GM23338 (cell line): ENCODE measurements at regions not wholly inside any gene's neighbourhood (a gene's known extent, or its start where the extent isn't known, plus 50 kb on each side); places are given as distances from the start of the nearest gene placed in this dataset.

Experiments used
- ATAC-seq: fragments of 200-7000 bp; cut with Tn5 transposase; 3 replicates; pipeline ENCODE4 v1.9.1; 2020
- DNase-seq: peaks from one replicate; pipeline ENCODE4 v3.0.0-alpha.2; 2015; ENCODE audit warnings: low spot score
- H2AFZ ChIP-seq: fragments of 200-600 bp; sonication (generic); 2 replicates; pipeline ENCODE4 v1.8.0; 2016; ENCODE audit warnings: antibody characterized with exemption, mild to moderate bottlenecking, moderate library complexity
- H3F3A ChIP-seq: fragments of 200-600 bp; sonication (generic); replicated peaks from 2 replicates; pipeline ENCODE4 v1.8.0; 2017; ENCODE audit warnings: antibody characterized with exemption, mixed run types, low read depth
- H3K27ac ChIP-seq: fragments of 200-600 bp; sonication (generic); 2 replicates; pipeline ENCODE4 v1.6.1; 2016; ENCODE audit warnings: low read depth
- H3K27me3 ChIP-seq: fragments of 200-600 bp; sonication (generic); 2 replicates; pipeline ENCODE4 v1.8.0; 2016; ENCODE audit warnings: mild to moderate bottlenecking, mixed run types, moderate library complexity; ENCODE audit not compliant: insufficient read depth
- H3K36me3 ChIP-seq: fragments of 200-600 bp; sonication (generic); 2 replicates; pipeline ENCODE4 v1.8.0; 2016; ENCODE audit warnings: mild to moderate bottlenecking; ENCODE audit not compliant: insufficient read depth
- H3K4me1 ChIP-seq: fragments of 200-600 bp; sonication (generic); 2 replicates; pipeline ENCODE4 v1.8.0; 2016; ENCODE audit warnings: mild to moderate bottlenecking, moderate library complexity; ENCODE audit not compliant: insufficient read depth
- H3K4me2 ChIP-seq: fragments of 200-600 bp; sonication (generic); 2 replicates; pipeline ENCODE4 v1.7.1; 2017; ENCODE audit warnings: mixed run types
- H3K4me3 ChIP-seq: fragments of 200-600 bp; sonication (generic); 2 replicates; pipeline ENCODE4 v1.6.1; 2016; ENCODE audit warnings: mixed run types
- H3K79me2 ChIP-seq: fragments of 200-600 bp; sonication (generic); replicated peaks from 2 replicates; pipeline ENCODE4 v1.8.0; 2017; ENCODE audit warnings: mild to moderate bottlenecking; ENCODE audit not compliant: insufficient read depth
- H3K9me2 ChIP-seq: fragments of 200-600 bp; sonication (generic); 2 replicates; pipeline ENCODE4 v1.8.0; 2017; ENCODE audit not compliant: insufficient read depth
- H4K20me1 ChIP-seq: fragments of 200-600 bp; sonication (generic); replicated peaks from 2 replicates; pipeline ENCODE4 v1.8.0; 2017; ENCODE audit warnings: mild to moderate bottlenecking; ENCODE audit not compliant: insufficient read depth
- H3K27ac Mint-ChIP-seq: 2 replicates; pipeline ENCODE4 v1.8.0; 2020; ENCODE audit warnings: inconsistent platforms, mild to moderate bottlenecking, moderate library complexity, mixed read lengths
- H3K27me3 Mint-ChIP-seq: 3 replicates; pipeline ENCODE4 v1.8.0; 2022; ENCODE audit warnings: low read depth, mild to moderate bottlenecking, moderate library complexity, mixed read lengths, inconsistent platforms; ENCODE audit not compliant: insufficient read depth, poor library complexity
- H3K36me3 Mint-ChIP-seq: 3 replicates; pipeline ENCODE4 v1.8.0; 2021; ENCODE audit warnings: low read depth, mild to moderate bottlenecking, inconsistent platforms, moderate library complexity, mixed read lengths
- H3K4me1 Mint-ChIP-seq: 3 replicates; pipeline ENCODE4 v1.8.0; 2020; ENCODE audit warnings: mild to moderate bottlenecking, inconsistent platforms, mixed read lengths
- H3K4me3 Mint-ChIP-seq: 3 replicates; pipeline ENCODE4 v1.8.0; 2021; ENCODE audit warnings: moderate library complexity, mild to moderate bottlenecking, inconsistent platforms, mixed read lengths
- H3K9me3 Mint-ChIP-seq: 3 replicates; pipeline ENCODE4 v1.8.0; 2020; ENCODE audit warnings: moderate library complexity, mild to moderate bottlenecking, inconsistent platforms, mixed read lengths
- CREB1 ChIP-seq: fragments of 250-450 bp; sonication (Bioruptor Pico); IDR thresholded peaks from 2 replicates; pipeline ENCODE4 v1.5.0; 2020; ENCODE audit warnings: low read depth, mild to moderate bottlenecking, moderate library complexity
- EZH2 ChIP-seq: fragments of 200-600 bp; sonication (generic); IDR thresholded peaks from one replicate; pipeline ENCODE4 v1.8.0; 2017; ENCODE audit warnings: antibody characterized with exemption, mild to moderate bottlenecking, low read depth; ENCODE audit not compliant: unreplicated experiment
- EZH2phosphoT487 ChIP-seq: fragments of 200-600 bp; sonication (generic); IDR thresholded peaks from one replicate; pipeline ENCODE4 v1.8.1; 2018; ENCODE audit warnings: antibody characterized with exemption; ENCODE audit not compliant: unreplicated experiment
- JUNB ChIP-seq: IDR thresholded peaks from one replicate; pipeline ENCODE4 v1.6.1; 2016; ENCODE audit warnings: antibody characterized with exemption; ENCODE audit not compliant: unreplicated experiment
- STAT1 ChIP-seq: IDR thresholded peaks from one replicate; pipeline ENCODE4 v1.6.1; 2016; ENCODE audit warnings: antibody characterized with exemption; ENCODE audit not compliant: unreplicated experiment
- ZNF114 ChIP-seq: fragments of 250-450 bp; sonication (Bioruptor Pico); IDR thresholded peaks from 2 replicates; pipeline ENCODE4 v1.5.0; 2020; ENCODE audit warnings: mild to moderate bottlenecking, moderate library complexity
- ZNF331 ChIP-seq: fragments of 250-450 bp; sonication (Bioruptor Pico); IDR thresholded peaks from 2 replicates; pipeline ENCODE4 v1.5.0; 2020; ENCODE audit warnings: low read depth, mild to moderate bottlenecking, moderate library complexity
- TF ChIP-seq, protein P1 (sequence below), 2 experiments: fragments of 200-600 bp in 1 of 2; sonication (generic) in 1 of 2; conservative IDR thresholded peaks; 2 replicates each; pipeline versions ENCODE4 v1.5.1 to v1.6.1; 2016 to 2017; ENCODE audit warnings: antibody characterized with exemption in 2 of 2, low read depth in 2 of 2, mild to moderate bottlenecking in 2 of 2, moderate library complexity in 1 of 2
- TF ChIP-seq, protein P2 (sequence below): IDR thresholded peaks from 2 replicates; pipeline ENCODE4 v1.6.1; 2016; ENCODE audit warnings: antibody characterized with exemption
- TF ChIP-seq, protein P3 (sequence below): IDR thresholded peaks from one replicate; pipeline ENCODE4 v1.6.1; 2018; ENCODE audit warnings: antibody characterized with exemption; ENCODE audit not compliant: unreplicated experiment
- TF ChIP-seq, protein P4 (sequence below): fragments of 250-450 bp; sonication (Bioruptor Pico); IDR thresholded peaks from 2 replicates; pipeline ENCODE4 v1.5.0; 2020; ENCODE audit warnings: mild to moderate bottlenecking, moderate library complexity

DNA sequence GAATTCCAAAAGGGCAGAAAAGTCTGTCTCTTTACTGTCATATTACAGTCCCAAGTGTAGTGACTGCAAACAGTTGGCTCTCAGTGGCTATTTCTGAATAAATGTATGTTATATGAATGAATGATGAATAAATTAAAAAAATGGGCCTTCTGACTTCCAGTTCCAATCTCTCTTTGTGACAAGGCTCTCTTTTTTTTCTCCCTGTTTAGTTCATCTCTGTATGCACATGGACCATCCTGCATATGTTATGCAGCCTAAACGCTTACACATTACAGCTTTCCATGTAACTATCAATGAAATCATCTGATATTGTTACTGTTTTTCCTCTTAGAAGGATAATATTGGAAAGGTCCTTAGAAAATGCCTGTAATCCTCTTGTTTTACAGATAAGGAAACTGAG lies 363.0 kb downstream of the NUF2 start:
- Histone ChIP-seq H3K9me2 (peaks cover 10% of the 10 kb centered on the region; the same call in 1 of the 2 replicates), H3K27me3 (no peaks in the 10 kb centered on the region), H3K4me1 (no peaks in the 10 kb centered on the region), H2AFZ (no peak overlapping the region), H4K20me1 (no peaks in the 10 kb centered on the region), H3K4me2 (no peak overlapping the region), H3K27ac (no peak overlapping the region), H3F3A (no peaks in the 10 kb centered on the region), H3K36me3 (peaks cover 6% of the 10 kb centered on the region; the same call in 1 of the 2 replicates), H3K4me3 (no peak overlapping the region), H3K79me2 (no peaks in the 10 kb centered on the region)
- Mint-ChIP-seq H3K9me3 (peaks cover 27% of the 10 kb centered on the region), H3K4me3 (no peak overlapping the region), H3K27me3 (no peaks in the 10 kb centered on the region), H3K27ac (no peak overlapping the region), H3K36me3 (peaks cover 22% of the 10 kb centered on the region; the same call in 2 of the 3 replicates), H3K4me1 (no peaks in the 10 kb centered on the region)
- no peak for DNase-seq
- TF ChIP-seq EZH2phosphoT487: no peak
- TF ChIP-seq JUNB: no peak
- TF ChIP-seq, protein P1, sequence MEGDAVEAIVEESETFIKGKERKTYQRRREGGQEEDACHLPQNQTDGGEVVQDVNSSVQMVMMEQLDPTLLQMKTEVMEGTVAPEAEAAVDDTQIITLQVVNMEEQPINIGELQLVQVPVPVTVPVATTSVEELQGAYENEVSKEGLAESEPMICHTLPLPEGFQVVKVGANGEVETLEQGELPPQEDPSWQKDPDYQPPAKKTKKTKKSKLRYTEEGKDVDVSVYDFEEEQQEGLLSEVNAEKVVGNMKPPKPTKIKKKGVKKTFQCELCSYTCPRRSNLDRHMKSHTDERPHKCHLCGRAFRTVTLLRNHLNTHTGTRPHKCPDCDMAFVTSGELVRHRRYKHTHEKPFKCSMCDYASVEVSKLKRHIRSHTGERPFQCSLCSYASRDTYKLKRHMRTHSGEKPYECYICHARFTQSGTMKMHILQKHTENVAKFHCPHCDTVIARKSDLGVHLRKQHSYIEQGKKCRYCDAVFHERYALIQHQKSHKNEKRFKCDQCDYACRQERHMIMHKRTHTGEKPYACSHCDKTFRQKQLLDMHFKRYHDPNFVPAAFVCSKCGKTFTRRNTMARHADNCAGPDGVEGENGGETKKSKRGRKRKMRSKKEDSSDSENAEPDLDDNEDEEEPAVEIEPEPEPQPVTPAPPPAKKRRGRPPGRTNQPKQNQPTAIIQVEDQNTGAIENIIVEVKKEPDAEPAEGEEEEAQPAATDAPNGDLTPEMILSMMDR (conservative IDR thresholded peaks at IDR 0.05; ENCODE audit: low read depth in 2 of 2): no peak
- TF ChIP-seq, protein P2, sequence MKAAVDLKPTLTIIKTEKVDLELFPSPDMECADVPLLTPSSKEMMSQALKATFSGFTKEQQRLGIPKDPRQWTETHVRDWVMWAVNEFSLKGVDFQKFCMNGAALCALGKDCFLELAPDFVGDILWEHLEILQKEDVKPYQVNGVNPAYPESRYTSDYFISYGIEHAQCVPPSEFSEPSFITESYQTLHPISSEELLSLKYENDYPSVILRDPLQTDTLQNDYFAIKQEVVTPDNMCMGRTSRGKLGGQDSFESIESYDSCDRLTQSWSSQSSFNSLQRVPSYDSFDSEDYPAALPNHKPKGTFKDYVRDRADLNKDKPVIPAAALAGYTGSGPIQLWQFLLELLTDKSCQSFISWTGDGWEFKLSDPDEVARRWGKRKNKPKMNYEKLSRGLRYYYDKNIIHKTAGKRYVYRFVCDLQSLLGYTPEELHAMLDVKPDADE: no peak
- TF ChIP-seq, protein P3, sequence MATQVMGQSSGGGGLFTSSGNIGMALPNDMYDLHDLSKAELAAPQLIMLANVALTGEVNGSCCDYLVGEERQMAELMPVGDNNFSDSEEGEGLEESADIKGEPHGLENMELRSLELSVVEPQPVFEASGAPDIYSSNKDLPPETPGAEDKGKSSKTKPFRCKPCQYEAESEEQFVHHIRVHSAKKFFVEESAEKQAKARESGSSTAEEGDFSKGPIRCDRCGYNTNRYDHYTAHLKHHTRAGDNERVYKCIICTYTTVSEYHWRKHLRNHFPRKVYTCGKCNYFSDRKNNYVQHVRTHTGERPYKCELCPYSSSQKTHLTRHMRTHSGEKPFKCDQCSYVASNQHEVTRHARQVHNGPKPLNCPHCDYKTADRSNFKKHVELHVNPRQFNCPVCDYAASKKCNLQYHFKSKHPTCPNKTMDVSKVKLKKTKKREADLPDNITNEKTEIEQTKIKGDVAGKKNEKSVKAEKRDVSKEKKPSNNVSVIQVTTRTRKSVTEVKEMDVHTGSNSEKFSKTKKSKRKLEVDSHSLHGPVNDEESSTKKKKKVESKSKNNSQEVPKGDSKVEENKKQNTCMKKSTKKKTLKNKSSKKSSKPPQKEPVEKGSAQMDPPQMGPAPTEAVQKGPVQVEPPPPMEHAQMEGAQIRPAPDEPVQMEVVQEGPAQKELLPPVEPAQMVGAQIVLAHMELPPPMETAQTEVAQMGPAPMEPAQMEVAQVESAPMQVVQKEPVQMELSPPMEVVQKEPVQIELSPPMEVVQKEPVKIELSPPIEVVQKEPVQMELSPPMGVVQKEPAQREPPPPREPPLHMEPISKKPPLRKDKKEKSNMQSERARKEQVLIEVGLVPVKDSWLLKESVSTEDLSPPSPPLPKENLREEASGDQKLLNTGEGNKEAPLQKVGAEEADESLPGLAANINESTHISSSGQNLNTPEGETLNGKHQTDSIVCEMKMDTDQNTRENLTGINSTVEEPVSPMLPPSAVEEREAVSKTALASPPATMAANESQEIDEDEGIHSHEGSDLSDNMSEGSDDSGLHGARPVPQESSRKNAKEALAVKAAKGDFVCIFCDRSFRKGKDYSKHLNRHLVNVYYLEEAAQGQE: no peak
- TF ChIP-seq, protein P4, sequence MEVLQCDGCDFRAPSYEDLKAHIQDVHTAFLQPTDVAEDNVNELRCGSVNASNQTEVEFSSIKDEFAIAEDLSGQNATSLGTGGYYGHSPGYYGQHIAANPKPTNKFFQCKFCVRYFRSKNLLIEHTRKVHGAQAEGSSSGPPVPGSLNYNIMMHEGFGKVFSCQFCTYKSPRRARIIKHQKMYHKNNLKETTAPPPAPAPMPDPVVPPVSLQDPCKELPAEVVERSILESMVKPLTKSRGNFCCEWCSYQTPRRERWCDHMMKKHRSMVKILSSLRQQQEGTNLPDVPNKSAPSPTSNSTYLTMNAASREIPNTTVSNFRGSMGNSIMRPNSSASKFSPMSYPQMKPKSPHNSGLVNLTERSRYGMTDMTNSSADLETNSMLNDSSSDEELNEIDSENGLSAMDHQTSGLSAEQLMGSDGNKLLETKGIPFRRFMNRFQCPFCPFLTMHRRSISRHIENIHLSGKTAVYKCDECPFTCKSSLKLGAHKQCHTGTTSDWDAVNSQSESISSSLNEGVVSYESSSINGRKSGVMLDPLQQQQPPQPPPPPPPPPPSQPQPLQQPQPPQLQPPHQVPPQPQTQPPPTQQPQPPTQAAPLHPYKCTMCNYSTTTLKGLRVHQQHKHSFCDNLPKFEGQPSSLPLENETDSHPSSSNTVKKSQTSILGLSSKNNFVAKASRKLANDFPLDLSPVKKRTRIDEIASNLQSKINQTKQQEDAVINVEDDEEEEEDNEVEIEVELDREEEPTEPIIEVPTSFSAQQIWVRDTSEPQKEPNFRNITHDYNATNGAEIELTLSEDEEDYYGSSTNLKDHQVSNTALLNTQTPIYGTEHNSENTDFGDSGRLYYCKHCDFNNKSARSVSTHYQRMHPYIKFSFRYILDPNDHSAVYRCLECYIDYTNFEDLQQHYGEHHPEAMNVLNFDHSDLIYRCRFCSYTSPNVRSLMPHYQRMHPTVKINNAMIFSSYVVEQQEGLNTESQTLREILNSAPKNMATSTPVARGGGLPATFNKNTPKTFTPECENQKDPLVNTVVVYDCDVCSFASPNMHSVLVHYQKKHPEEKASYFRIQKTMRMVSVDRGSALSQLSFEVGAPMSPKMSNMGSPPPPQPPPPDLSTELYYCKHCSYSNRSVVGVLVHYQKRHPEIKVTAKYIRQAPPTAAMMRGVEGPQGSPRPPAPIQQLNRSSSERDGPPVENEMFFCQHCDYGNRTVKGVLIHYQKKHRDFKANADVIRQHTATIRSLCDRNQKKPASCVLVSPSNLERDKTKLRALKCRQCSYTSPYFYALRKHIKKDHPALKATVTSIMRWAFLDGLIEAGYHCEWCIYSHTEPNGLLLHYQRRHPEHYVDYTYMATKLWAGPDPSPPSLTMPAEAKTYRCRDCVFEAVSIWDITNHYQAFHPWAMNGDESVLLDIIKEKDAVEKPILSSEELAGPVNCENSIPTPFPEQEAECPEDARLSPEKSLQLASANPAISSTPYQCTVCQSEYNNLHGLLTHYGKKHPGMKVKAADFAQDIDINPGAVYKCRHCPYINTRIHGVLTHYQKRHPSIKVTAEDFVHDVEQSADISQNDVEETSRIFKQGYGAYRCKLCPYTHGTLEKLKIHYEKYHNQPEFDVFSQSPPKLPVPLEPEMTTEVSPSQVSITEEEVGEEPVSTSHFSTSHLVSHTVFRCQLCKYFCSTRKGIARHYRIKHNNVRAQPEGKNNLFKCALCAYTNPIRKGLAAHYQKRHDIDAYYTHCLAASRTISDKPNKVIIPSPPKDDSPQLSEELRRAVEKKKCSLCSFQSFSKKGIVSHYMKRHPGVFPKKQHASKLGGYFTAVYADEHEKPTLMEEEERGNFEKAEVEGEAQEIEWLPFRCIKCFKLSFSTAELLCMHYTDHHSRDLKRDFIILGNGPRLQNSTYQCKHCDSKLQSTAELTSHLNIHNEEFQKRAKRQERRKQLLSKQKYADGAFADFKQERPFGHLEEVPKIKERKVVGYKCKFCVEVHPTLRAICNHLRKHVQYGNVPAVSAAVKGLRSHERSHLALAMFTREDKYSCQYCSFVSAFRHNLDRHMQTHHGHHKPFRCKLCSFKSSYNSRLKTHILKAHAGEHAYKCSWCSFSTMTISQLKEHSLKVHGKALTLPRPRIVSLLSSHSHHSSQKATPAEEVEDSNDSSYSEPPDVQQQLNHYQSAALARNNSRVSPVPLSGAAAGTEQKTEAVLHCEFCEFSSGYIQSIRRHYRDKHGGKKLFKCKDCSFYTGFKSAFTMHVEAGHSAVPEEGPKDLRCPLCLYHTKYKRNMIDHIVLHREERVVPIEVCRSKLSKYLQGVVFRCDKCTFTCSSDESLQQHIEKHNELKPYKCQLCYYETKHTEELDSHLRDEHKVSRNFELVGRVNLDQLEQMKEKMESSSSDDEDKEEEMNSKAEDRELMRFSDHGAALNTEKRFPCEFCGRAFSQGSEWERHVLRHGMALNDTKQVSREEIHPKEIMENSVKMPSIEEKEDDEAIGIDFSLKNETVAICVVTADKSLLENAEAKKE (CRISPR knock-in tag): no peak
- TF ChIP-seq CREB1 (CRISPR knock-in tag): no peak
- no peak for TF ChIP-seq ZNF331
- no peak for TF ChIP-seq STAT1
- TF ChIP-seq ZNF114 (CRISPR knock-in tag): no peak
- TF ChIP-seq EZH2: no peak
- ATAC-seq: no peak
